CD14-positive monocyte (primary cell): ENCODE measurements at regions not wholly inside any gene's neighbourhood (a gene's known extent, or its start where the extent isn't known, plus 50 kb on each side); places are given as distances from the start of the nearest gene placed in this dataset.

ENCODE experiments used
- DNase-seq, 3 donors: peaks; one replicate each; pipeline ENCODE4 v3.0.0-alpha.2; 2011 to 2022
- H2AFZ ChIP-seq: 2 replicates; pipeline ENCODE4 v1.6.0; 2012; ENCODE audit warnings: mild to moderate bottlenecking, low read depth, low read length, inconsistent platforms; ENCODE audit not compliant: insufficient read depth, poor library complexity, severe bottlenecking
- H3K27ac ChIP-seq, 2 donors: 1 replicate in 1 of 2; 2 replicates in 1 of 2; pipeline ENCODE4 v1.5.1; 2012 to 2013; ENCODE audit warnings: low read length in 2 of 2, control low read depth in 1 of 2, inconsistent platforms in 1 of 2, low read depth in 1 of 2, mild to moderate bottlenecking in 1 of 2
- H3K27me3 ChIP-seq, 2 donors: one replicate each; pipeline versions ENCODE4 v1.6.0 to v1.6.1; 2011 to 2013; ENCODE audit warnings: low read length in 2 of 2; ENCODE audit not compliant: control insufficient read depth in 2 of 2, insufficient read depth in 2 of 2
- H3K36me3 ChIP-seq, 2 donors: replicated peaks in 1 of 2; 1 replicate in 1 of 2; 2 replicates in 1 of 2; pipeline versions ENCODE4 v1.5.1 to v1.6.1; 2012 to 2013; ENCODE audit warnings: low read length in 2 of 2, control low read depth in 1 of 2, inconsistent platforms in 1 of 2, mild to moderate bottlenecking in 1 of 2; ENCODE audit not compliant: insufficient read depth in 2 of 2, control insufficient read depth in 1 of 2
- H3K4me1 ChIP-seq, 2 donors: 1 replicate in 1 of 2; 2 replicates in 1 of 2; pipeline versions ENCODE4 v1.5.1 to v1.6.1; 2012 to 2013; ENCODE audit warnings: low read length in 2 of 2, control low read depth in 1 of 2, inconsistent platforms in 1 of 2, mild to moderate bottlenecking in 1 of 2, moderate library complexity in 1 of 2; ENCODE audit not compliant: insufficient read depth in 2 of 2, control insufficient read depth in 1 of 2
- H3K4me2 ChIP-seq: replicated peaks from 2 replicates; pipeline ENCODE3; 2012; ENCODE audit warnings: low read length, moderate library complexity, mild to moderate bottlenecking; ENCODE audit not compliant: poor library complexity, severe bottlenecking; ENCODE audit errors: extremely low read depth
- H3K4me3 ChIP-seq, 3 experiments: fragments of 200-600 bp in 1 of 3; sonication (generic) in 1 of 3; replicated peaks in 1 of 3; 1 replicate in 2 of 3; 2 replicates in 1 of 3; pipeline ENCODE4 v1.5.1; 2011 to 2013; ENCODE audit warnings: low read length in 3 of 3, mild to moderate bottlenecking in 3 of 3, control low read depth in 2 of 3, low read depth in 2 of 3, inconsistent platforms in 1 of 3, moderate library complexity in 1 of 3
- H3K79me2 ChIP-seq: 2 replicates; pipeline ENCODE4 v1.6.0; 2012; ENCODE audit warnings: mild to moderate bottlenecking, control low read depth, inconsistent platforms, low read length, moderate library complexity; ENCODE audit not compliant: insufficient read depth
- H3K9ac ChIP-seq: 2 replicates; pipeline ENCODE4 v1.6.0; 2017; ENCODE audit warnings: low read length, mild to moderate bottlenecking; ENCODE audit not compliant: insufficient read depth, poor library complexity, severe bottlenecking
- H3K9me3 ChIP-seq, 2 donors: replicated peaks in 1 of 2; 1 replicate in 1 of 2; 2 replicates in 1 of 2; pipeline versions ENCODE4 v1.5.1 to v1.6.1; 2012 to 2013; ENCODE audit warnings: low read length in 2 of 2, control low read depth in 1 of 2; ENCODE audit not compliant: control insufficient read depth in 1 of 2, insufficient read depth in 1 of 2
- H4K20me1 ChIP-seq: 2 replicates; pipeline ENCODE4 v1.6.0; 2012; ENCODE audit warnings: mild to moderate bottlenecking, low read length, control low read depth, moderate library complexity; ENCODE audit not compliant: insufficient read depth
- H3K27ac Mint-ChIP-seq, 7 donors: one replicate each; pipeline ENCODE4 v1.8.0; 2020; ENCODE audit warnings: mild to moderate bottlenecking in 7 of 7, mixed read lengths in 7 of 7, moderate library complexity in 6 of 7, inconsistent platforms in 2 of 7
- H3K27me3 Mint-ChIP-seq, 3 donors: one replicate each; pipeline ENCODE4 v1.8.0; 2021 to 2022; ENCODE audit warnings: low read depth in 3 of 3, mild to moderate bottlenecking in 3 of 3, mixed read lengths in 3 of 3, moderate library complexity in 3 of 3, inconsistent platforms in 1 of 3
- H3K36me3 Mint-ChIP-seq, 2 donors: one replicate each; pipeline ENCODE4 v1.8.0; 2020; ENCODE audit warnings: mixed read lengths in 2 of 2, inconsistent platforms in 1 of 2, mild to moderate bottlenecking in 1 of 2
- H3K4me1 Mint-ChIP-seq: one replicate; pipeline ENCODE4 v1.8.0; 2020; ENCODE audit warnings: mild to moderate bottlenecking, mixed read lengths
- H3K4me3 Mint-ChIP-seq, 2 donors: one replicate each; pipeline ENCODE4 v1.8.0; 2020; ENCODE audit warnings: mild to moderate bottlenecking in 2 of 2, mixed read lengths in 2 of 2, moderate library complexity in 1 of 2
- H3K9me3 Mint-ChIP-seq, 7 donors: one replicate each; pipeline ENCODE4 v1.8.0; 2020 to 2022; ENCODE audit warnings: mixed read lengths in 7 of 7, mild to moderate bottlenecking in 6 of 7, moderate library complexity in 6 of 7, inconsistent platforms in 2 of 7
- WGBS: methylation state at CpG from one replicate; pipeline ENCODE4 v1.1.5; 2013; ENCODE audit warnings: missing lambda C conversion rate; ENCODE audit not compliant: insufficient coverage; 5-methylcytosine and 5-hydroxymethylcytosine counted together
- intact Hi-C, 2 donors: fragments of 100-400 bp; cut with micrococcal nuclease; formaldehyde crosslinking; loops; one replicate each; pipeline versions ENCODE4 v1.15.0 to v1.15.1; 2023
- TF ChIP-seq, protein P1 (sequence below): fragments of 200-600 bp; IDR thresholded peaks from one replicate; pipeline ENCODE4 v1.8.0; 2022; ENCODE audit warnings: antibody characterized with exemption, mild to moderate bottlenecking

DNA sequence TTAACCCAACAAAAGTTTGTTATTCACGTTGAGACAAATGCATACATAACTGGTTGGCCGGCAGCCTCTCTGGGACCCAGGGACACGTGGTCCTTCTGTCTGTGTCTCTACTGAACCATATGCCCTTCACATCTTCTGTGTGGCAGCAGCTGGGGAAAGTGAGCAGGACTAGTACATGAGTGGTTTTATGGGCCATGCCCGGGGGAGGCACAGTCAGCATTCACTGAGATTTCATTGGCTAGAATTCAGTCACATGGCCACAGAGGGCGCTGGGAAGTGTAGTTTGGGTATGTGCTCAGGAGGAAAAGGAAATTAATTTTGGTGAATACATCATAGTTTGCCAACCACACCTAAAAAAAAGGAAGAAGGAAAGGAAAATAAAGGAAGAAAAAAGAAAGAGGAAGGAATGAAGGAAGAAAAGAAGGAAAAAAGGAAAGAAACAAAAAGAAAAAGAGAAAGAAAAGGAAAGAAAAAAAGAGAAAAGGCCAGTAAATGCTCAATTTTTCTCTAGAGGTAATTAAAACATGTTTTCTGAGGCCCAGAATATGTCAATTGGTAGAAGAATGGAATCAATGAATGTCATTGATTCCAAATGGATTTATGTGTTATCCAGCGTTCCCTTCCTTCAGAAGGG is 55.9 kb upstream of the KIRREL3 start:
- Histone ChIP-seq H3K27me3 (no peaks in the 10 kb centered on the region), H3K4me1 (no peaks in the 10 kb centered on the region), H2AFZ (no peak overlapping the region), H3K4me2 (no peak overlapping the region), H3K79me2 (no peaks in the 10 kb centered on the region), H3K9me3 (no peaks in the 10 kb centered on the region), H3K9ac (no peak overlapping the region), H3K36me3 (no peaks in the 10 kb centered on the region), H3K27ac (no peak overlapping the region), H3K4me3 (no peak overlapping the region), H4K20me1 (no peaks in the 10 kb centered on the region)
- intact Hi-C loops = no loop called here
- TF ChIP-seq, protein P1, sequence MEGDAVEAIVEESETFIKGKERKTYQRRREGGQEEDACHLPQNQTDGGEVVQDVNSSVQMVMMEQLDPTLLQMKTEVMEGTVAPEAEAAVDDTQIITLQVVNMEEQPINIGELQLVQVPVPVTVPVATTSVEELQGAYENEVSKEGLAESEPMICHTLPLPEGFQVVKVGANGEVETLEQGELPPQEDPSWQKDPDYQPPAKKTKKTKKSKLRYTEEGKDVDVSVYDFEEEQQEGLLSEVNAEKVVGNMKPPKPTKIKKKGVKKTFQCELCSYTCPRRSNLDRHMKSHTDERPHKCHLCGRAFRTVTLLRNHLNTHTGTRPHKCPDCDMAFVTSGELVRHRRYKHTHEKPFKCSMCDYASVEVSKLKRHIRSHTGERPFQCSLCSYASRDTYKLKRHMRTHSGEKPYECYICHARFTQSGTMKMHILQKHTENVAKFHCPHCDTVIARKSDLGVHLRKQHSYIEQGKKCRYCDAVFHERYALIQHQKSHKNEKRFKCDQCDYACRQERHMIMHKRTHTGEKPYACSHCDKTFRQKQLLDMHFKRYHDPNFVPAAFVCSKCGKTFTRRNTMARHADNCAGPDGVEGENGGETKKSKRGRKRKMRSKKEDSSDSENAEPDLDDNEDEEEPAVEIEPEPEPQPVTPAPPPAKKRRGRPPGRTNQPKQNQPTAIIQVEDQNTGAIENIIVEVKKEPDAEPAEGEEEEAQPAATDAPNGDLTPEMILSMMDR = no peak
- Mint-ChIP-seq H3K36me3 (no peaks in the 10 kb centered on the region), H3K27me3 (peaks cover 0 to 2% (median 1%) of the 10 kb centered on the region in 3 donors), H3K27ac (no peak overlapping the region), H3K9me3 (peaks cover 0 to 6% (median 2%) of the 10 kb centered on the region in 7 donors), H3K4me3 (no peak overlapping the region), H3K4me1 (no peaks in the 10 kb centered on the region)
- no peak for DNase-seq
- WGBS = 96% methylated on average over 5 of the region's 6 CpGs

DNA sequence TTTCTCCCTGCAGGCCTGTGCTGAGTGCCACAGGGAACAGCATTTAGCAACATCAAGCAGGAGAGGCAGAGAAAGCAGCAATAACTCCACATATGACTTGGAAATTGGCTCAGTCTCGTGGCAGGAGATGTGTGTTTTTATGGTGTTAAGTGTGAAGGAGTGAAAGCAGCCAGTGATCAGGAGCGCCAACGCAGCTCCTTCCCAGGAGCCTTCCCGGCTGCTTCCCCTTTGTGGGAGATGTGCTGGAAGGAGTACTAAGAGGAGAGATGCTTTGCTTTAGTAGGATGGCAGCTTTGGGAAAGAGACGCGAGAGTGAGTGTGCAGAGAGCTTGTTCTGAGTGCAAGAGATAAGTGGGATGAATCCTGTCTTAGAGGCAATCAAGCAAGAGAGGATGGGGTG is 54.7 kb upstream of the KIRREL3 start:
- H3K36me3 Mint-ChIP-seq = no peaks in the 10 kb centered on the region
- Histone ChIP-seq H3K9ac (no peak overlapping the region), H3K27ac (no peak overlapping the region), H2AFZ (no peak overlapping the region), H3K27me3 (no peaks in the 10 kb centered on the region), H3K4me2 (no peak overlapping the region), H3K36me3 (no peaks in the 10 kb centered on the region), H3K4me1 (no peaks in the 10 kb centered on the region), H3K79me2 (no peaks in the 10 kb centered on the region), H3K9me3 (no peaks in the 10 kb centered on the region), H3K4me3 (no peak overlapping the region), H4K20me1 (no peaks in the 10 kb centered on the region)
- peaks cover 0 to 3% (median 0%) of the 10 kb centered on the region in 3 donors for H3K27me3 Mint-ChIP-seq
- TF ChIP-seq, protein P1 = no peak
- H3K4me3 Mint-ChIP-seq = no peak overlapping the region
- no peaks in the 10 kb centered on the region for H3K4me1 Mint-ChIP-seq
- 83% methylated on average over 6 of the region's 6 CpGs for WGBS
- H3K9me3 Mint-ChIP-seq = peaks cover 0 to 6% (median 2%) of the 10 kb centered on the region in 7 donors
- DNase-seq = no peak
- intact Hi-C loops = no loop called here
- H3K27ac Mint-ChIP-seq = no peak overlapping the region
